SH-SY5Y (cell line): ENCODE measurements at regions not wholly inside any gene's neighbourhood (a gene's known extent, or its start where the extent isn't known, plus 50 kb on each side); places are given as distances from the start of the nearest gene placed in this dataset.

Source experiments
- GATA2 ChIP-seq: IDR thresholded peaks from 2 replicates; pipeline ENCODE4 v1.6.1; 2011; ENCODE audit warnings: mild to moderate bottlenecking, low read depth, low read length
- GATA3 ChIP-seq: IDR thresholded peaks from 2 replicates; pipeline ENCODE4 v1.6.1; 2011; ENCODE audit warnings: low read depth, mild to moderate bottlenecking, low read length, moderate library complexity

GRCh38 chr2:64289251-64289650 lies 145.0 kb upstream of the PELI1 start:
- no peak for TF ChIP-seq GATA2
- TF ChIP-seq GATA3: no peak
